HEK293 (cell line): ENCODE measurements at regions not wholly inside any gene's neighbourhood (a gene's known extent, or its start where the extent isn't known, plus 50 kb on each side); places are given as distances from the start of the nearest gene placed in this dataset.

Experiments
- CTCF ChIA-PET: fragments of 350-600 bp; formaldehyde crosslinking; extraction: SDS; loops from one replicate; lab custom pipeline; 2021; ENCODE audit warnings: antibody characterized with exemption; lab: Yijun Ruan, JAX
- POLR2A ChIA-PET: fragments of 300-600 bp; formaldehyde crosslinking; extraction: SDS; loops from one replicate; lab custom pipeline; 2020; ENCODE audit warnings: antibody characterized with exemption, inconsistent platforms; lab: Yijun Ruan, JAX
- H3K27ac ChIP-seq: fragments of 200-500 bp; sonication (Bioruptor generic); 2 replicates; pipeline ENCODE4 v1.5.1; 2014; ENCODE audit warnings: low read depth, low read length, control low read depth, inconsistent platforms; ENCODE audit errors: extremely low read depth
- H3K36me3 ChIP-seq, 2 experiments: fragments of 200-500 bp in 1 of 2; sonication (Bioruptor generic) in 1 of 2; 1 replicate in 1 of 2; 2 replicates in 1 of 2; pipeline ENCODE4 v1.5.1; 2014 to 2017; ENCODE audit warnings: inconsistent platforms in 2 of 2, low read length in 2 of 2; ENCODE audit not compliant: control insufficient read depth in 2 of 2, insufficient read depth in 1 of 2
- H3K4me1 ChIP-seq: fragments of 200-500 bp; sonication (Bioruptor generic); 2 replicates; pipeline ENCODE4 v1.5.1; 2014; ENCODE audit warnings: mild to moderate bottlenecking, low read length, inconsistent platforms; ENCODE audit not compliant: control insufficient read depth, insufficient read depth
- H3K4me3 ChIP-seq: 2 replicates; pipeline ENCODE4 v1.5.1; 2011; ENCODE audit warnings: low read depth, mild to moderate bottlenecking, control low read depth, low read length, moderate library complexity
- H3K9me3 ChIP-seq: fragments of 200-500 bp; sonication (Bioruptor generic); 2 replicates; pipeline ENCODE4 v1.5.1; 2014; ENCODE audit warnings: low read depth, low read length, inconsistent platforms; ENCODE audit not compliant: control insufficient read depth, insufficient read depth
- FEZF1 ChIP-seq: fragments of 450-650 bp; formaldehyde crosslinking; IDR thresholded peaks from 2 replicates; pipeline ENCODE4 v1.5.1; 2016; ENCODE audit warnings: missing biosample characterization, missing genetic modification characterization
- HOXC10 ChIP-seq: sonication (generic); formaldehyde crosslinking; IDR thresholded peaks from 2 replicates; pipeline ENCODE4 v1.8.1; 2023; ENCODE audit warnings: mild to moderate bottlenecking, missing genetic modification reagents
- KLF16 ChIP-seq: fragments of 450-650 bp; formaldehyde crosslinking; IDR thresholded peaks from 2 replicates; pipeline ENCODE4 v1.5.1; 2017; ENCODE audit warnings: missing biosample characterization, missing genetic modification characterization
- RBAK ChIP-seq: fragments of 450-650 bp; formaldehyde crosslinking; IDR thresholded peaks from 2 replicates; pipeline ENCODE4 v1.5.1; 2016; ENCODE audit warnings: missing biosample characterization, missing genetic modification characterization
- SCRT1 ChIP-seq: fragments of 450-650 bp; formaldehyde crosslinking; IDR thresholded peaks from 2 replicates; pipeline ENCODE4 v1.5.1; 2016; ENCODE audit warnings: missing biosample characterization, missing genetic modification characterization, borderline replicate concordance
- SCRT2 ChIP-seq: fragments of 450-650 bp; formaldehyde crosslinking; IDR thresholded peaks from 2 replicates; pipeline ENCODE4 v1.5.1; 2016; ENCODE audit warnings: missing biosample characterization, missing genetic modification characterization
- SP2 ChIP-seq: fragments of 450-650 bp; formaldehyde crosslinking; IDR thresholded peaks from 2 replicates; pipeline ENCODE4 v1.5.1; 2016; ENCODE audit warnings: missing biosample characterization, missing genetic modification characterization
- ZBTB17 ChIP-seq: fragments of 450-650 bp; formaldehyde crosslinking; IDR thresholded peaks from 2 replicates; pipeline ENCODE4 v1.5.1; 2016; ENCODE audit warnings: missing biosample characterization, missing genetic modification characterization
- ZBTB21 ChIP-seq: fragments of 450-650 bp; formaldehyde crosslinking; IDR thresholded peaks from 2 replicates; pipeline ENCODE4 v1.5.1; 2017; ENCODE audit warnings: missing biosample characterization, missing genetic modification characterization
- ZFP3 ChIP-seq: fragments of 450-650 bp; formaldehyde crosslinking; IDR thresholded peaks from 2 replicates; pipeline ENCODE4 v1.5.1; 2016; ENCODE audit warnings: low read depth, missing biosample characterization, missing genetic modification characterization
- ZIC2 ChIP-seq: fragments of 450-650 bp; formaldehyde crosslinking; IDR thresholded peaks from 2 replicates; pipeline ENCODE4 v1.5.1; 2016; ENCODE audit warnings: missing biosample characterization, missing genetic modification characterization
- ZNF112 ChIP-seq: fragments of 450-650 bp; formaldehyde crosslinking; IDR thresholded peaks from 2 replicates; pipeline ENCODE4 v1.5.0; 2017; ENCODE audit warnings: missing biosample characterization, missing genetic modification characterization
- ZNF175 ChIP-seq: fragments of 450-650 bp; formaldehyde crosslinking; IDR thresholded peaks from 2 replicates; pipeline ENCODE4 v1.5.1; 2016; ENCODE audit warnings: missing biosample characterization, missing genetic modification characterization
- ZNF221 ChIP-seq: fragments of 450-650 bp; formaldehyde crosslinking; IDR thresholded peaks from 2 replicates; pipeline ENCODE4 v1.5.1; 2017; ENCODE audit warnings: missing biosample characterization, missing genetic modification characterization, borderline replicate concordance
- ZNF292 ChIP-seq: fragments of 450-650 bp; formaldehyde crosslinking; IDR thresholded peaks from 2 replicates; pipeline ENCODE4 v1.5.1; 2016; ENCODE audit warnings: low read depth, missing biosample characterization, missing genetic modification characterization, borderline replicate concordance
- ZNF501 ChIP-seq: fragments of 450-650 bp; formaldehyde crosslinking; IDR thresholded peaks from 2 replicates; pipeline ENCODE4 v1.5.1; 2016; ENCODE audit warnings: missing biosample characterization, missing genetic modification characterization
- ZNF521 ChIP-seq: fragments of 450-650 bp; formaldehyde crosslinking; IDR thresholded peaks from 2 replicates; pipeline ENCODE4 v1.5.1; 2017; ENCODE audit warnings: missing biosample characterization, mild to moderate bottlenecking, missing genetic modification characterization
- ZNF658 ChIP-seq: fragments of 450-650 bp; formaldehyde crosslinking; IDR thresholded peaks from 2 replicates; pipeline ENCODE4; 2016; ENCODE audit warnings: missing biosample characterization, missing genetic modification characterization
- ZNF776 ChIP-seq: fragments of 450-650 bp; formaldehyde crosslinking; IDR thresholded peaks from 2 replicates; pipeline ENCODE4 v1.5.0; 2017; ENCODE audit warnings: missing biosample characterization, missing genetic modification characterization, borderline replicate concordance
- ZNF792 ChIP-seq: fragments of 450-650 bp; formaldehyde crosslinking; IDR thresholded peaks from 2 replicates; pipeline ENCODE4 v1.5.1; 2016; ENCODE audit warnings: missing biosample characterization, missing genetic modification characterization
- TF ChIP-seq, protein P1 (sequence below): fragments of 450-650 bp; formaldehyde crosslinking; IDR thresholded peaks from 2 replicates; pipeline ENCODE4 v1.5.1; 2016; ENCODE audit warnings: missing biosample characterization, missing genetic modification characterization, low read depth
- TF ChIP-seq, protein P2 (sequence below): fragments of 450-650 bp; formaldehyde crosslinking; IDR thresholded peaks from 2 replicates; pipeline ENCODE4 v1.5.1; 2016; ENCODE audit warnings: missing biosample characterization, missing genetic modification characterization, low read depth
- TF ChIP-seq, protein P3 (sequence below): fragments of 450-650 bp; formaldehyde crosslinking; IDR thresholded peaks from 2 replicates; pipeline ENCODE4 v1.5.1; 2016; ENCODE audit warnings: missing biosample characterization, missing genetic modification characterization, borderline replicate concordance

DNA sequence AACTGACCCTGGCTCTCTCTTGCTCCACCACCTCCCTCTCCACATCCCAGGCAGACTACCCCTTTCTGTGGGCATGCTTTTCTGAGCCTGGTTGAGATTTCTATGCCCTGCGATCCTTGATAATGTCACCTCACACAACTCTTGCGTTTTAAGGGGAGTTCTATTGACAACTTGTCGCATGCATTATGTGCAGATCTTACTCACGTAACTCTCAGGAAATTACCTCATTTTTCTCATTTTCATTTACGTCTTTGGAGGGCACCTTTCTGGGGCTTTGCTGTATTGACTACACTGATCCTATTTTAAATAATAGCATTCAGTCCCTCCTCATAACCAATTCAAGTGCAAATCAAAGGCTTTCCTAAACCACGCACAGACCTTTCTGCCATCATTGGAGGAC is 140.4 kb upstream of the WWC1 start:
- ChIA-PET POLR2A (no interaction called here), CTCF (no interaction called here)
- no peak overlapping the region for H3K27ac ChIP-seq
- no peaks in the 10 kb centered on the region for H3K4me1 ChIP-seq
- no peak for TF ChIP-seq ZBTB17 (tag by site-specific recombination)
- TF ChIP-seq, protein P1, sequence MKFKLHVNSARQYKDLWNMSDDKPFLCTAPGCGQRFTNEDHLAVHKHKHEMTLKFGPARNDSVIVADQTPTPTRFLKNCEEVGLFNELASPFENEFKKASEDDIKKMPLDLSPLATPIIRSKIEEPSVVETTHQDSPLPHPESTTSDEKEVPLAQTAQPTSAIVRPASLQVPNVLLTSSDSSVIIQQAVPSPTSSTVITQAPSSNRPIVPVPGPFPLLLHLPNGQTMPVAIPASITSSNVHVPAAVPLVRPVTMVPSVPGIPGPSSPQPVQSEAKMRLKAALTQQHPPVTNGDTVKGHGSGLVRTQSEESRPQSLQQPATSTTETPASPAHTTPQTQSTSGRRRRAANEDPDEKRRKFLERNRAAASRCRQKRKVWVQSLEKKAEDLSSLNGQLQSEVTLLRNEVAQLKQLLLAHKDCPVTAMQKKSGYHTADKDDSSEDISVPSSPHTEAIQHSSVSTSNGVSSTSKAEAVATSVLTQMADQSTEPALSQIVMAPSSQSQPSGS (tag by site-specific recombination), result no peak
- TF ChIP-seq SCRT1 (tag by site-specific recombination), result peak; percentile 46; the same call in 1 of the 2 replicates
- no peak for TF ChIP-seq ZIC2 (tag by site-specific recombination)
- TF ChIP-seq SCRT2, result peak; percentile 29; the same call in 1 of the 2 replicates
- H3K36me3 ChIP-seq, result no peaks in the 10 kb centered on the region
- H3K9me3 ChIP-seq, result no peaks in the 10 kb centered on the region
- H3K4me3 ChIP-seq, result no peak overlapping the region

GRCh38 chr5:168152660-168153059 is 138.8 kb upstream of the WWC1 start:
- H3K4me1 ChIP-seq, result no peaks in the 10 kb centered on the region
- CTCF ChIA-PET, result interaction anchor here (1.1 kb wide), 1 partner anchor 13 kb away, joined by 3 read pairs; no protein-coding TSS in a partner anchor
- no peaks in the 10 kb centered on the region for H3K36me3 ChIP-seq
- H3K4me3 ChIP-seq, result no peak overlapping the region
- no peaks in the 10 kb centered on the region for H3K9me3 ChIP-seq
- H3K27ac ChIP-seq, result no peak overlapping the region
- TF ChIP-seq, protein P2, sequence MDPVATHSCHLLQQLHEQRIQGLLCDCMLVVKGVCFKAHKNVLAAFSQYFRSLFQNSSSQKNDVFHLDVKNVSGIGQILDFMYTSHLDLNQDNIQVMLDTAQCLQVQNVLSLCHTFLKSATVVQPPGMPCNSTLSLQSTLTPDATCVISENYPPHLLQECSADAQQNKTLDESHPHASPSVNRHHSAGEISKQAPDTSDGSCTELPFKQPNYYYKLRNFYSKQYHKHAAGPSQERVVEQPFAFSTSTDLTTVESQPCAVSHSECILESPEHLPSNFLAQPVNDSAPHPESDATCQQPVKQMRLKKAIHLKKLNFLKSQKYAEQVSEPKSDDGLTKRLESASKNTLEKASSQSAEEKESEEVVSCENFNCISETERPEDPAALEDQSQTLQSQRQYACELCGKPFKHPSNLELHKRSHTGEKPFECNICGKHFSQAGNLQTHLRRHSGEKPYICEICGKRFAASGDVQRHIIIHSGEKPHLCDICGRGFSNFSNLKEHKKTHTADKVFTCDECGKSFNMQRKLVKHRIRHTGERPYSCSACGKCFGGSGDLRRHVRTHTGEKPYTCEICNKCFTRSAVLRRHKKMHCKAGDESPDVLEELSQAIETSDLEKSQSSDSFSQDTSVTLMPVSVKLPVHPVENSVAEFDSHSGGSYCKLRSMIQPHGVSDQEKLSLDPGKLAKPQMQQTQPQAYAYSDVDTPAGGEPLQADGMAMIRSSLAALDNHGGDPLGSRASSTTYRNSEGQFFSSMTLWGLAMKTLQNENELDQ (tag by site-specific recombination), result no peak
- no peak for TF ChIP-seq ZNF175
- no peak for TF ChIP-seq KLF16 (tag by site-specific recombination)
- no peak for TF ChIP-seq ZNF776 (tag by site-specific recombination)
- no peak for TF ChIP-seq FEZF1 (tag by site-specific recombination)
- TF ChIP-seq RBAK, result no peak
- no peak for TF ChIP-seq ZBTB21
- TF ChIP-seq ZNF292, result no peak
- TF ChIP-seq HOXC10 (CRISPR knock-in tag), result no peak
- TF ChIP-seq ZNF792 (tag by site-specific recombination), result no peak
- TF ChIP-seq ZNF658 (tag by site-specific recombination), result no peak
- TF ChIP-seq, protein P3, sequence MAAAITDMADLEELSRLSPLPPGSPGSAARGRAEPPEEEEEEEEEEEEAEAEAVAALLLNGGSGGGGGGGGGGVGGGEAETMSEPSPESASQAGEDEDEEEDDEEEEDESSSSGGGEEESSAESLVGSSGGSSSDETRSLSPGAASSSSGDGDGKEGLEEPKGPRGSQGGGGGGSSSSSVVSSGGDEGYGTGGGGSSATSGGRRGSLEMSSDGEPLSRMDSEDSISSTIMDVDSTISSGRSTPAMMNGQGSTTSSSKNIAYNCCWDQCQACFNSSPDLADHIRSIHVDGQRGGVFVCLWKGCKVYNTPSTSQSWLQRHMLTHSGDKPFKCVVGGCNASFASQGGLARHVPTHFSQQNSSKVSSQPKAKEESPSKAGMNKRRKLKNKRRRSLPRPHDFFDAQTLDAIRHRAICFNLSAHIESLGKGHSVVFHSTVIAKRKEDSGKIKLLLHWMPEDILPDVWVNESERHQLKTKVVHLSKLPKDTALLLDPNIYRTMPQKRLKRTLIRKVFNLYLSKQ (tag by site-specific recombination), result no peak
- no peak for TF ChIP-seq ZNF501 (tag by site-specific recombination)
- no peak for TF ChIP-seq ZNF112
- no peak for TF ChIP-seq ZFP3
- no peak for TF ChIP-seq SCRT2
- TF ChIP-seq ZNF521, result no peak
- TF ChIP-seq, protein P1 (tag by site-specific recombination), result no peak
- no peak for TF ChIP-seq SP2
- TF ChIP-seq ZNF221 (tag by site-specific recombination), result no peak
- POLR2A ChIA-PET, result interaction anchor here (0.6 kb wide), 1 partner anchor 692 kb away, joined by 3 read pairs; no protein-coding TSS in a partner anchor
